Thyroid gland (tissue), 4 donors: ENCODE measurements at regions not wholly inside any gene's neighbourhood (a gene's known extent, or its start where the extent isn't known, plus 50 kb on each side); places are given as distances from the start of the nearest gene placed in this dataset.

Experiments used
- CTCF ChIP-seq, 6 experiments: fragments of 200-600 bp in 3 of 6; fragments of 450-650 bp in 3 of 6; sonication (generic) in 3 of 6; IDR thresholded peaks; one replicate each; pipeline ENCODE4 v1.5.1; 2016 to 2019; ENCODE audit warnings: antibody characterized with exemption in 6 of 6, mild to moderate bottlenecking in 2 of 6, inconsistent platforms in 1 of 6, moderate library complexity in 1 of 6
- POLR2A ChIP-seq, 2 donors: fragments of 450-650 bp; IDR thresholded peaks; one replicate each; pipeline ENCODE4 v1.6.1; 2017; ENCODE audit warnings: antibody characterized with exemption in 2 of 2, mild to moderate bottlenecking in 2 of 2, moderate library complexity in 1 of 2

GRCh38 chr4:170651786-170652185 lies 562.0 kb upstream of the AADAT start:
- TF ChIP-seq POLR2A (IDR thresholded peaks at IDR 0.05) = no peak
- TF ChIP-seq CTCF (IDR thresholded peaks at IDR 0.05) = no peak
